ENCODE measurements at regions not wholly inside any gene's neighbourhood (a gene's known extent, or its start where the extent isn't known, plus 50 kb on each side); places are given as distances from the start of the nearest gene placed in this dataset.

GRCh38 chrX:23251043-23251442, 83.6 kb upstream of the PTCHD1 start:
- no peak overlapping the region for H3K27ac ChIP-seq
- no peaks in the 10 kb centered on the region for H3K36me3 Mint-ChIP-seq

GRCh38 chrX:23263892-23264291, 70.8 kb upstream of the PTCHD1 start:
- H3K4me1 ChIP-seq, result no peaks in the 10 kb centered on the region
- no peak overlapping the region for H3K4me2 ChIP-seq
- no peaks in the 10 kb centered on the region for H4K20me1 ChIP-seq (ENCODE audit: low read depth)
- DNase-seq (ENCODE audit: low spot score), result no peak
- no peaks in the 10 kb centered on the region for H3F3A ChIP-seq (ENCODE audit: low read depth)
- H3K9ac ChIP-seq, result no peak overlapping the region
- H3K36me3 Mint-ChIP-seq, result no peaks in the 10 kb centered on the region
- peaks cover 2% of the 10 kb centered on the region for H3K27me3 Mint-ChIP-seq (ENCODE audit: insufficient read depth, low read depth)
- no peaks in the 10 kb centered on the region for H3K36me3 ChIP-seq
- H3K4me3 Mint-ChIP-seq, result no peak overlapping the region
- H3K9me3 ChIP-seq (ENCODE audit: low read depth), result no peaks in the 10 kb centered on the region
- H3K27ac Mint-ChIP-seq, result peak overlapping the region; percentile 67
- H3K4me3 ChIP-seq, result no peak overlapping the region
- H3K4me1 Mint-ChIP-seq, result peaks cover 9% of the 10 kb centered on the region
- H3K27me3 ChIP-seq, result no peaks in the 10 kb centered on the region
- H3K27ac ChIP-seq, result no peak overlapping the region
- no peaks in the 10 kb centered on the region for H3K79me2 ChIP-seq (ENCODE audit: low read depth)
- TF ChIP-seq EZH2phosphoT487 (IDR thresholded peaks at IDR 0.05) (no peak), EZH2 (IDR thresholded peaks at IDR 0.05) (no peak), CTCF (IDR thresholded peaks at IDR 0.05) (no peak)
- H2AFZ ChIP-seq (replicated peaks), result no peak overlapping the region
- peaks cover 7% of the 10 kb centered on the region for H3K9me3 Mint-ChIP-seq

More at GRCh38 chrX:23251043-23251442, 83.6 kb upstream of the PTCHD1 start:
- H3K27me3 Mint-ChIP-seq (ENCODE audit: insufficient read depth, low read depth), result no peaks in the 10 kb centered on the region
- Histone ChIP-seq H3K4me1 (no peaks in the 10 kb centered on the region), H2AFZ (replicated peaks) (no peak overlapping the region), H3K4me2 (no peak overlapping the region), H3F3A (ENCODE audit: low read depth) (no peaks in the 10 kb centered on the region), H4K20me1 (ENCODE audit: low read depth) (no peaks in the 10 kb centered on the region), H3K36me3 (no peaks in the 10 kb centered on the region), H3K4me3 (no peak overlapping the region), H3K9me3 (ENCODE audit: low read depth) (peaks cover 17% of the 10 kb centered on the region), H3K27me3 (no peaks in the 10 kb centered on the region), H3K9ac (no peak overlapping the region), H3K79me2 (ENCODE audit: low read depth) (no peaks in the 10 kb centered on the region)
- DNase-seq (ENCODE audit: low spot score), result no peak
- H3K4me1 Mint-ChIP-seq, result peaks cover 3% of the 10 kb centered on the region
- TF ChIP-seq EZH2phosphoT487 (IDR thresholded peaks at IDR 0.05) (no peak), EZH2 (IDR thresholded peaks at IDR 0.05) (no peak), CTCF (IDR thresholded peaks at IDR 0.05) (no peak)
- peaks cover 3% of the 10 kb centered on the region for H3K9me3 Mint-ChIP-seq
- H3K27ac Mint-ChIP-seq, result no peak overlapping the region
- no peak overlapping the region for H3K4me3 Mint-ChIP-seq

GRCh38 chrX:23269923-23270322, 64.7 kb upstream of the PTCHD1 start:
- no peaks in the 10 kb centered on the region for H3K27me3 ChIP-seq
- no peaks in the 10 kb centered on the region for H3K27me3 Mint-ChIP-seq (ENCODE audit: insufficient read depth, low read depth)
- no peak overlapping the region for H3K4me2 ChIP-seq
- H3K4me1 Mint-ChIP-seq, result no peaks in the 10 kb centered on the region
- no peaks in the 10 kb centered on the region for H3K9me3 ChIP-seq (ENCODE audit: low read depth)
- H3K4me3 ChIP-seq, result no peak overlapping the region
- no peaks in the 10 kb centered on the region for H3F3A ChIP-seq (ENCODE audit: low read depth)
- no peak for DNase-seq (ENCODE audit: low spot score)
- no peak overlapping the region for H3K9ac ChIP-seq
- H3K9me3 Mint-ChIP-seq, result peaks cover 2% of the 10 kb centered on the region
- no peaks in the 10 kb centered on the region for H3K36me3 ChIP-seq
- no peak for TF ChIP-seq EZH2phosphoT487 (IDR thresholded peaks at IDR 0.05)
- no peak for TF ChIP-seq EZH2 (IDR thresholded peaks at IDR 0.05)
- TF ChIP-seq CTCF (IDR thresholded peaks at IDR 0.05), result no peak
- no peak overlapping the region for H2AFZ ChIP-seq (replicated peaks)
- H3K27ac ChIP-seq, result no peak overlapping the region
- H3K4me3 Mint-ChIP-seq, result no peak overlapping the region
- H4K20me1 ChIP-seq (ENCODE audit: low read depth), result no peaks in the 10 kb centered on the region
- no peaks in the 10 kb centered on the region for H3K79me2 ChIP-seq (ENCODE audit: low read depth)
- H3K36me3 Mint-ChIP-seq, result no peaks in the 10 kb centered on the region
- no peak overlapping the region for H3K27ac Mint-ChIP-seq
- H3K4me1 ChIP-seq, result no peaks in the 10 kb centered on the region

All from neural progenitor cell (in vitro differentiated cells).